Subcutaneous abdominal adipose tissue (tissue), 5 donors: ENCODE measurements at regions not wholly inside any gene's neighbourhood (a gene's known extent, or its start where the extent isn't known, plus 50 kb on each side); places are given as distances from the start of the nearest gene placed in this dataset.

Source experiments
- H3K27ac ChIP-seq: one replicate; pipeline ENCODE4 v1.7.0; 2013; ENCODE audit warnings: low read depth, mild to moderate bottlenecking, inconsistent platforms, low read length, moderate library complexity
- H3K27me3 ChIP-seq, 5 donors: one replicate each; pipeline ENCODE4 v1.7.0; 2013; ENCODE audit warnings: low read length in 5 of 5, inconsistent platforms in 1 of 5; ENCODE audit not compliant: control insufficient read depth in 5 of 5, insufficient read depth in 4 of 5
- H3K36me3 ChIP-seq, 5 donors: one replicate each; pipeline ENCODE4 v1.7.0; 2013; ENCODE audit warnings: low read length in 5 of 5; ENCODE audit not compliant: control insufficient read depth in 5 of 5, insufficient read depth in 5 of 5
- H3K4me1 ChIP-seq, 5 donors: one replicate each; pipeline ENCODE4 v1.7.0; 2013; ENCODE audit warnings: low read length in 5 of 5, mild to moderate bottlenecking in 3 of 5, moderate library complexity in 1 of 5; ENCODE audit not compliant: control insufficient read depth in 5 of 5, insufficient read depth in 5 of 5
- H3K4me3 ChIP-seq, 5 donors: one replicate each; pipeline ENCODE4 v1.7.0; 2013; ENCODE audit warnings: low read length in 5 of 5, low read depth in 1 of 5
- H3K9ac ChIP-seq, 5 donors: one replicate each; pipeline ENCODE4 v1.7.0; 2013; ENCODE audit warnings: low read length in 5 of 5, mild to moderate bottlenecking in 4 of 5, moderate library complexity in 3 of 5
- H3K9me3 ChIP-seq, 5 donors: one replicate each; pipeline ENCODE4 v1.7.0; 2013; ENCODE audit warnings: low read length in 5 of 5; ENCODE audit not compliant: control insufficient read depth in 5 of 5
- donor health status: healthy.
- donor health status: healthy.
- donor health status: healthy.
- donor health status: healthy.
- donor health status: healthy.

DNA sequence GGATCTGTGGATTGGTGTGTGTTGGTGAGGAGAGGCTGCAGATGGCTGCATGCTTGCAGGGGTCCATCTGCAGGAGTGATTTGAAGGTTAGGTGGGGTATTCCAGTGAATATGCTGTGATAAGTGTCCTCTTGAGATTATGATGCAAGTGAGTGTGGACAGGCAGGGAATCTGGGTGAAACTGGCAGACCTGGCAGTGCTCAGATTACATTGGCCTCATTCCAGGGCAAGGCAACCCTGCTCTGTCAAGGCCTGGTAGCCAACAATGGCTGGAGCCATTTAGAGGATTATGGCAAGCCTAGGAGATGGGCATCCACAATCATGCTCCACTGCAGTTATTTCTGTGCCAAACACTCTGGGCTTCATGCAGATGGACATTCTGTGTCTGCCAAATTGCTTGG, 113.9 kb downstream of the RTL3 start:
- no peaks in the 10 kb centered on the region for H3K36me3 ChIP-seq
- H3K27me3 ChIP-seq = peaks cover 0 to 9% (median 3%) of the 10 kb centered on the region in 5 donors
- H3K4me1 ChIP-seq = no peaks in the 10 kb centered on the region
- no peak overlapping the region for H3K27ac ChIP-seq
- no peak overlapping the region for H3K4me3 ChIP-seq
- no peak overlapping the region for H3K9ac ChIP-seq
- H3K9me3 ChIP-seq = peaks cover 0 to 16% (median 10%) of the 10 kb centered on the region in 5 donors

- Histone ChIP-seq H3K27ac (no peak overlapping the region), H3K9ac (no peak overlapping the region), H3K4me1 (no peaks in the 10 kb centered on the region), H3K27me3 (peaks cover 0 to 6% (median 1%) of the 10 kb centered on the region in 5 donors), H3K9me3 (peaks cover 0 to 16% (median 10%) of the 10 kb centered on the region in 5 donors), H3K36me3 (no peaks in the 10 kb centered on the region), H3K4me3 (no peak overlapping the region)
Measured at GRCh38 chrX:78543281-78543680, 115.8 kb downstream of the RTL3 start.

GRCh38 chrX:78540171-78540570, 119.0 kb downstream of the RTL3 start:
- Histone ChIP-seq H3K9ac (no peak overlapping the region), H3K4me3 (no peak overlapping the region), H3K36me3 (no peaks in the 10 kb centered on the region), H3K27ac (no peak overlapping the region), H3K9me3 (peaks cover 0 to 16% (median 10%) of the 10 kb centered on the region in 5 donors), H3K4me1 (no peaks in the 10 kb centered on the region), H3K27me3 (peaks cover 0 to 4% (median 0%) of the 10 kb centered on the region in 5 donors)

DNA sequence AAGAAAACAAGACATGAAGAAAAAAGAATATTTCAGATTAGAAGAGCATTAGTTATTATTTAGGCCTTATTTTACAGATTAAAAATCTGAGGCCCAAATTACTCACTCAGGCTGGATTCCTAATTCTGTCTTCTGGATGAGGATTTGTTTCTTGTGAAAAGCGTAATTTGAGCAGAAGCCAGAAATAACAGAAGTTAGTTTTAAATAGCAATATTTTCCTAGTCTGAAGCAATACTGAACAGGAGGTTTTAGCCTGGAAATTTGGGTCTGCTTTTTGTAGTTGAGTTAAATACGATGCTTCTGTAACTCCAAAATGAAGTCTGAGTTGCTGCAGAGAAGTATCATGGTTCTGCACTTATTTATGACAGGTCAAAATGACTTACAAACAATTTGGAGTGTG, 124.9 kb downstream of the RTL3 start:
- no peak overlapping the region for H3K4me3 ChIP-seq
- H3K9me3 ChIP-seq = no peaks in the 10 kb centered on the region
- H3K9ac ChIP-seq = no peak overlapping the region
- no peaks in the 10 kb centered on the region for H3K4me1 ChIP-seq
- H3K36me3 ChIP-seq = no peaks in the 10 kb centered on the region
- H3K27me3 ChIP-seq = peaks cover 0 to 5% (median 3%) of the 10 kb centered on the region in 5 donors
- H3K27ac ChIP-seq = no peak overlapping the region

- no peaks in the 10 kb centered on the region for H3K9me3 ChIP-seq
- H3K4me1 ChIP-seq = no peaks in the 10 kb centered on the region
- no peak overlapping the region for H3K9ac ChIP-seq
- peaks cover 0 to 5% (median 0%) of the 10 kb centered on the region in 5 donors for H3K27me3 ChIP-seq
- H3K27ac ChIP-seq = no peak overlapping the region
- H3K36me3 ChIP-seq = no peaks in the 10 kb centered on the region
- no peak overlapping the region for H3K4me3 ChIP-seq
Measured at GRCh38 chrX:78532363-78532762, 126.8 kb downstream of the RTL3 start.

DNA sequence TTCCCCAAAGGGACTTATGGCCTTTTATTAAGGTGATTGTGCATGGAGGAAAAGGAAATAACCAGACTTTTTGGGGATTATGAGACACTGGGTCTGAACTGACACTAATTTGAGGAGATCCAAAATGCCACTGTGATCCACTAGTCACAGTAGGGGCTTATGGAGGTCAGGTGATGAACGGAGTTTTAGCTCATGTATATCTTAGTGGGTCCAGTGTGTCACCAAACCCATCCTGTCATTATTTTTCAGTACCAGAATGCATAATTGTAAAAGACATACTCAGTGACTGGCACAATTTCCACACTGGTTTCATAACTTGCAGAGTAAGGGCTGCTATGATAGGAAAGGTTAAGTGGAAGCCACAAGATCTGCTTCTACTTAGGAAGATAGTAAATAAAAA, 131.3 kb downstream of the RTL3 start:
- no peak overlapping the region for H3K9ac ChIP-seq
- no peaks in the 10 kb centered on the region for H3K36me3 ChIP-seq
- peaks cover 0 to 5% (median 0%) of the 10 kb centered on the region in 5 donors for H3K27me3 ChIP-seq
- H3K4me3 ChIP-seq = no peak overlapping the region
- H3K27ac ChIP-seq = no peak overlapping the region
- no peaks in the 10 kb centered on the region for H3K9me3 ChIP-seq
- H3K4me1 ChIP-seq = no peaks in the 10 kb centered on the region

- Histone ChIP-seq H3K27ac (no peak overlapping the region), H3K4me1 (no peaks in the 10 kb centered on the region), H3K36me3 (no peaks in the 10 kb centered on the region), H3K27me3 (peaks cover 0 to 5% (median under 1%) of the 10 kb centered on the region in 5 donors), H3K4me3 (no peak overlapping the region), H3K9me3 (no peaks in the 10 kb centered on the region), H3K9ac (no peak overlapping the region)
Measured at GRCh38 chrX:78527263-78527662, 131.9 kb downstream of the RTL3 start.

GRCh38 chrX:78522601-78523000, 136.5 kb downstream of the RTL3 start:
- Histone ChIP-seq H3K9ac (no peak overlapping the region), H3K9me3 (no peaks in the 10 kb centered on the region), H3K36me3 (no peaks in the 10 kb centered on the region)

DNA sequence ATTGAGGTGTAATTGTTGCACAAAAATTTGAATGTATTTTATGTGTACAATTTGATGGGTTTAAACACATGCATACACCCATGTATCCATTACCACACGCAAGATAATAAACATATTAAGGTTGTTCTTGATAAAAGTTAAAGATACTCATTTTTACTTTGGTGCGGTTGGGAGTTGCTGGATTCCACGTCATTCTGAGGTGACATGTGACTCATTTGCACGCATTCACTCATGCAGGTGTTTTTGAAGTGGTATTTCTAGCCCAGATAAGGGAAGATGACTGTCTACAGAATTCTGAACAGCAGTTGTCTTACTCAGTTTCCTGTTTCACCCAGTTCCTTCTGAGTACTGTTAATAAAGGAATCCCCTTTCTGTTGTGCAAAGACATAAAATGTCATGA, 142.0 kb downstream of the RTL3 start:
- no peaks in the 10 kb centered on the region for H3K9me3 ChIP-seq
- no peak overlapping the region for H3K9ac ChIP-seq
- H3K27me3 ChIP-seq = peaks cover 0 to 6% (median 4%) of the 10 kb centered on the region in 5 donors
- no peaks in the 10 kb centered on the region for H3K4me1 ChIP-seq
- no peak overlapping the region for H3K27ac ChIP-seq
- H3K4me3 ChIP-seq = no peak overlapping the region
- H3K36me3 ChIP-seq = no peaks in the 10 kb centered on the region

More at GRCh38 chrX:78522601-78523000, 136.5 kb downstream of the RTL3 start:
- H3K4me3 ChIP-seq = no peak overlapping the region
- no peaks in the 10 kb centered on the region for H3K4me1 ChIP-seq
- peaks cover 0 to 6% (median 4%) of the 10 kb centered on the region in 5 donors for H3K27me3 ChIP-seq
- H3K27ac ChIP-seq = no peak overlapping the region

DNA sequence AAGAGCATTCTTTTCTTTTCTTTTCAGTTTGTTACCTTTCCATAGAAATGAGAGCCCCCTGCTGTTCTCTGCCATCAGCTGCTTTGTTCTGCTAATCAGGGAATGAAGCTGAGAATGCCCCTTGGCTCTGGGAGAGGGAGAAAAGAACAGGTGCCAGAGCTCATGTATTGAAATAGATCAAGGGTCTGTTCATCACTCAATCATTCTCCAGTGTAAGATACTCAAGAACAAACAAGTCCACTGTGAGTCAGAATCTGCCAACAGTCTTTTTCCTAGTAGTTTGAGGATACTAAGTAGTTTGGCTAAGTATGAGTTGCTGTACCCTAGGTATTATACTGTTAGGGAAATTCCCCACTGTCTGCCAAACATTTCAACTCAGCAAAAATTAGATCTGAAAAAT, 144.3 kb downstream of the RTL3 start:
- Histone ChIP-seq H3K27me3 (no peaks in the 10 kb centered on the region), H3K4me3 (no peak overlapping the region), H3K9me3 (no peaks in the 10 kb centered on the region), H3K4me1 (no peaks in the 10 kb centered on the region), H3K36me3 (no peaks in the 10 kb centered on the region), H3K9ac (no peak overlapping the region), H3K27ac (no peak overlapping the region)
